AG08395 (cell line): ENCODE measurements at regions not wholly inside any gene's neighbourhood (a gene's known extent, or its start where the extent isn't known, plus 50 kb on each side); places are given as distances from the start of the nearest gene placed in this dataset.
"Not testable (repeated sequence)": the region's sequence is repeated elsewhere in the genome, so short reads cannot be mapped to it uniquely, and the experiment has no call there.

Experiments
- DNase-seq: peaks from one replicate; pipeline ENCODE4 v3.0.0; 2012; ENCODE audit warnings: mixed read lengths, low spot score

DNA sequence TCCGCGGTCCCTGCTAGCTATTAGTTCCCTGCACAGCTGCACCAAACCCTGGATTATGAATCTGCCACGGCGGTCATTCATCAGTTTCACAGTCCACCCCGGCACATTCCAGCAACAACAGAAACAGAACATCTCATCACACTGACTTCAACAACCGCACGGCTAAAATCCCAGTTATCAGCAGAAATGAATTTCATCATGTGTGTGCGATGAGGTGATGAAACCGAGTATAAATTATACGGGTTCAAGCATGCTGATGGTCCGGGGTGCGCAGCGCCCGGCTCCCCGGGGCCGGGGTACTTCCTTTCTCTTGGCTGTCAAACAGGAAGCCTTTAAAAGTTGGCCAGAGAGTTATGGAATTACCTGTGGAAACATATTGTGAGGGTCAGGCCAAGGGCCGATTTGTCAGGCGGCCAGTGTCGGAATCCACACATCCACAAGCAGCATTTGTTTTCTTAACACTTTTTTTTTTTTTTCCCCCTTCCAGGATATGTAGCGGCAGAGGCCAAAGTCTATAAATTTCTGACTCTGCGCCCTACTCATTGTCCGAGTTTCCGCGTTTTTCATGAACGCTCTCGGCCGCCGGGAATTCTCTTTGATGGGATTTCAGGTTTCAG lies 420.9 kb upstream of the MGMT start:
- no peak for DNase-seq

- no peak for DNase-seq
Observed at GRCh38 chr10:129046962-129047361, 420.1 kb upstream of the MGMT start.

DNA sequence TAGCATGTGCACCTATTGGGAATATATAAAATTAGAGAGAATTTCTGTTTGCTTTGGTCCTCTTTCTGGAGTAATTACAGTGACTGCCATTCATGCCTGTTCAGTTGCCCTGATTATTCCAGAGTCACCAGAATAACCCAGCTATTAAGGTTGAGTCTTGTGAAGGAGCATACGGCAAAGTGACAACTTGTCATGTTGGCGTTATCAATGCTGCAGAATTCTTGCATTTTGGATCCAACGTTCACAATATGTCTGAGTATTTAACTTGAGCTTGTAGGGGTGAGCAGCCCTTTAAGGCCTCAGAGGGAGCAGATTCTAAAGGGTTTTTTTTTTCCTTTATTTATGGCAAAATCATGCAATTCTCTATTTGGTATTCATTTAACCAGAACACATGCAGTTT lies 419.4 kb upstream of the MGMT start:
- DNase-seq: no peak

- DNase-seq: no peak
Observed at GRCh38 chr10:129048513-129048912, 418.5 kb upstream of the MGMT start.

DNA sequence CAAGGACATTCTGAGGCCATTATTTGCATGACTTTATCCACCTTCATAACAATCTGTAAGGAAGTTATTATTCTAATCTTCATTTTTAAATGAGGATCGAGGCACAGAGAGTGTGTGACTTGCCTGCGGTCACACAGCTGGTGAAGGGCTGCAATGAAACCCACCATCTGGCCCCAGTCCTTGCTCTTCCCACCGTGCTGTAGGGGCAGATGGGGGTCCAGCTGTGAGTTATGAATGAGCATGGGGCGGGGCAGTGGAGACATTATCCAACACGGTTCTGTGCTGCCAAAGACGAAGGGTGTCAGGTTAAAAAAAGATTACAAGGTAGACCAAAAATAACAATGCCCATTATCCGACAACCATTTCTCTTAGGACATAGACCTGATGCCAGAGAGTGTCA lies 417.5 kb upstream of the MGMT start:
- no peak for DNase-seq

DNA sequence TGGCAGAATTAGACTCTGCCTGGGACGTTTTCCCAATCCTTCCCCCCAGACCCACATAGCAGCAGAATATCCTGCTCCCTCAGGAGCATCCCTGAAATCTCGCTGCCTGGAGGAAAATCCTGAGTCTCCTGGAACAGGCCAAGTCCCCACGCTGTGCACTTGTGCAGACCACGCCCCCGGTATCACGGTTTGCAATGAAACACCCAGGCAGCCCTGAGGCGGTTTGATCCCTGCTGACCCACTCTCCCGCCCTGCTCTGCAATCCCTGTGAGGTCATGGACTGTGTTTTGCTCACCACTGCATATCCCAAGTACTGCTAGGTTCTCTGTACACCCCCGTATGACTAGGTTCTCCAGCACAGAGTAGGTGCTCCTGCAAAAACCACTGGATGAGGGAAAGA lies 411.8 kb upstream of the MGMT start:
- no peak for DNase-seq

DNA sequence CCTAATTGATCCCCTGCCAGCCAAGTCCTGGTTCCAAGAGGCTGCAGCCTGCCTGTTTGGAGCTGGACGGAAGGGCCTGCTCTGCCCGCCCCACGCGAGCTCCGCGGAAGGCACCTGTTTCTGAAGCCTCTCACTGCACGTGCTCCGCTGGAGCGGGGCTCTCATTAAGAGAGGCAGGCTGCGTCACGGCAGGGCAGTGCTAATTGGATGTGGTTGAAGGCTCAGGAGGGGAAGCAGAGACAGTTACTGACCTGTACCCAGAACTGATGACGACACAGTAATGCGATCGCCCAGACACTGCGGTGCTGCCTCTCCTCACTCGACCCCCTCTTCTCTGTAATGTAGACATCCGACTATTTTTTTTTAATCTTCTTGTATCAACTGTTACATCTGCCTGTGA lies 411.1 kb upstream of the MGMT start:
- no peak for DNase-seq

DNA sequence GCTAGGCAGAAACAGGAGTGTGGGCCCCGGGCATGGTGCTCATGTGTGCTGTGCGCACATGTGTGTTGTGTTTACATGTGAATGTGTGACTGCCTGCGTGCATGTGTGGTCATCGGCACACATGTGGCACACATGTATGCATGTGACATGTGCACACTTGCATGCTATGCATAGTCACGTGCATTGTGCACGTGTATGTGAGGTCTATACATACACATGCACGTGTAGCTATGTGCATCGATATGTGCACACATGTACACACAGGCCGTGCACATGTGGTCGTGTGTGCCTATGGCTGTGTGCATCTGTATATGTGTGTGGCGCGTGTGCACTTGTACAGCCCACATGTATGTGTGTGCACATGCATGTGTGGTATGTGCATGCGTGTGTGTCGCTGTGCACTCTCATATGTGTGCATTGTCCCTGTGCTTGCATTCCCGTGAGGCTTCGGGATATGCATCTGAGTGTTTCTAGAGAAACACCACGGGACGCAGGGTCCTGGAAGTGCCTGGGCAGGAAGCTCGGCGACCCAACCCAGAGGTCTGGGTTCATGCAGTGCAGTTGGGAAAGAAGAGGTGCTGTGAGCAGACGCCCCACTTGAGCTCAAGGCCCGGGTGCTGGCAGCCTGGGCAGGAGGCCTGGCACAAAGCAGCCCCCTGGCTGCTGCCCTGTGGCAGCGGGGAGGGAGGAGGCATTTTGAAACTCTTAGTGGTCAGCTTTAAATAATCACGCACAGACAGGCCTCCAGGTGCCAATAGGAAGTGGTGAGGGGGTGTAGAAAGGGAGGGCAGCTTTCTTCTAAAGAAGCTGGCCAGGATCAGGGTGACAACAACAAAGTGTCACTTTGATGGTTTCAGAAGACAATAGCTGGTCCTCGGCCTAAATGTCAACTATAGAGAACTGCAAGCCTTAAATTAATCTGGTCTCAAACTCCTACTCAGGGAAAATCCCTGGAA lies 410.0 kb upstream of the MGMT start:
- no peak for DNase-seq

DNA sequence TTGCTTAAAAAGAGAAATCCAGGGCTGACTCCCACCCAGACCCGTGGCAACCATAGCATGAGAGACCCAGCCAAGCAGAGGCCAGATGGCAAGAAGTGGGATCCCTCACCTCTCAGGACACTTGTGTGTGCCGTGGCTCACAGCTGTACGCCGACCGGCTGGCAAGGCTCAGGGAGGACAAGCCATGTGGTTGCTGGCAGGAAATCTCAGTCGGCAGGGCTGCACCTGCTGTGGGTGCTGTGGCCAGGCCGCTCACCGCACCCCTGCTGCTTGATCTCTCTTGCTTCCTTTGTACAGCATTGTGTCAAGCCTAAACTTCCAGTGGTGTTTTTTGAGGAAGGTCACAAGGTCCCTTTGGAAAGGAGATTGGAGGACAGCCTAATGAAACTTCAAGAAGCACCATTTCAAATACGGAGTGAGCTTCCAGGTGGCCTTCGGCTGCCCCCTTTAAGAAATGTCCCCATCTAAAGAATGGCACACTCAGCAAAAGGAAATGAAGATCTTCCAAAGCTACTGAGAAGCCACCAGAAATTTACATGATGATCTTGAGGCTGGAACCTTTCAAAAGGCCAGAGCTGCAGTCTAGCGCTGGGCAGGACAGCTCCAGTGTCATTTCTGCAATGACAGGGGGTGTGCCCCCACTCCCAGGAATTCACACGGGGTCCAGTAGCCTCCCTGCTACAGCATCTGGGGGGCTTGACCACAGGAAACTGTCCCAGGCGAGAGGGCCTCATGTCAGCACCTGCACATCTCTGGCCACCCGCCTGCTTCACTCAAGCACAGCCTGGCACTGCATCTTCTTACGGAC lies 409.0 kb upstream of the MGMT start:
- no peak for DNase-seq

DNA sequence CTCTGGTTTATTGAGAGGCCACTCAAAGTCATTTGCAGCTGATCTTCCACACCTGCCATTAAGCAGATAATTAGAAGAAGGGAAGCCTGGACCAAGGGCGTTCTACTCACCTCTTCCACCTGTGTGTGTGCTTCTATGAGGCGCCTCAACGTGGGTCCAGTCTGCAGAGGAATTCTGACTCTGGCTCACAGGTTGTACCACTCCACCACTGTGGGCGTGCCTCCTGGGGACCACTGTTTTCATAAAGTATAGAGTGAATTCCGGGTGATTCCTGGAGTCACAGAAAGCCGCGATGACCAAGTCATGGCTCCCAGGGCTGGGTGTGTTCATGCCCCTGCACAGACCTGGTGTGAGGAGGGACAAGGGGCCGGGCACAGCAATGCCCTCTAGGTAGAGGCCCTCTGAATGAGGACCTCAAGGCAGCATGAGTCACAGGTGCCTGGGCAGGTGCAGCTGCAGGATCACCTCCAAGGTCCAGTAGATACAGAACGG lies 408.3 kb upstream of the MGMT start:
- DNase-seq: no peak

DNA sequence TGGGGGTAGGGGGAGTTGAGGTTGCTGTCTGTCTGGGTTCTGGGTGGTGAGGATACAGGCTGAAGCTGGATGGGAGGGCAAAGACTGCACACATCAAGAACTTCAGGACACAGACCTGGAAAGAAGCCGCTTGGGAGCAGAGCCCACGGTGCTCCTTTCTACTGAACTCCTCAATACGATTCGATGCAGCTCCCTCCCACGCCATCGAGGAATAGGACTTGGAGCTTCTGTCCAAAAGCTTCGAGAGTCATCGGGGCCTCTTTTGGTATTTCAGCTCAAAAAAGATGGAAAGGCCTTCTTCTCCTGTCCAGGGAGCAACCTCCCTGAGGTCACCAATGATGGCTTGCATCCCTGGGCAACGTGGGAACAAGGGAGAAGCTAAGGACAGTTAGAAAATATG lies 407.1 kb upstream of the MGMT start:
- no peak for DNase-seq

DNA sequence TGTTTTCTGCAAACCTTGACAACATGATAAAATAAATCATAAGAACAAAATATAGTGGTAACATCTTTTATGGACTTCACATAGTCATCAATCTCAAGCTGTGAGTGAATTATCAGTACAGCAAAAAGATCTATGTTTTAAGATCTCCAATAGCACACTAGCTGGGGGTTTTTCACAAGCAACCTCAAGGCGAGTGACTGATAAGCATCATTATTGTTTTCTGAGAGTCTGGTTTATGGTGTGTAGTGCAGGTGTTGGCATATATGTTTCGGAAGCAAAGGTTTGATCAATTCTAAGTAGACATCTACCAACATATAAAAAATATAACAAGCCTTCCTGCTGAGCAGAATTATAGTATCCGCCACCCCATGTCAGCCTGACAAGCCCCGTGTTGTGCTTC lies 403.8 kb upstream of the MGMT start:
- DNase-seq: no peak

DNA sequence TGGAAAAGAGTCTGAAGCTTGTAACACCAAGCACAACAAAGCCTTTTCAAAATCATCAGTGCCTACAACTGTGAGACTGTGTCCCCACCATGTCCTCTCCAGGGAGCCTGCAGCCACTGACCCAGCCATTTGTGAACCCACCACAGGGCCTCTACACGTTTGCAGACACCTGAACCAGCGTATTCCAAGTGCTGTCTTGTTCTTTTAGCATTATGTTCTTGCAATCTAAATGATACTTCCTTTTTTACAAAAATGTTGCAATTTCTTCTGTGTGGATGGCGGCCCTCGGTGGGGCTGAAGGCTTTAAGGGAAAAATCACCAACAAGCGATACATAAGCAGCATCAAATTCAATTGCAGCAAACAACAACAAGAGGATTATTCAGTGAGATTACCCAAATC lies 403.2 kb upstream of the MGMT start:
- DNase-seq: no peak

DNA sequence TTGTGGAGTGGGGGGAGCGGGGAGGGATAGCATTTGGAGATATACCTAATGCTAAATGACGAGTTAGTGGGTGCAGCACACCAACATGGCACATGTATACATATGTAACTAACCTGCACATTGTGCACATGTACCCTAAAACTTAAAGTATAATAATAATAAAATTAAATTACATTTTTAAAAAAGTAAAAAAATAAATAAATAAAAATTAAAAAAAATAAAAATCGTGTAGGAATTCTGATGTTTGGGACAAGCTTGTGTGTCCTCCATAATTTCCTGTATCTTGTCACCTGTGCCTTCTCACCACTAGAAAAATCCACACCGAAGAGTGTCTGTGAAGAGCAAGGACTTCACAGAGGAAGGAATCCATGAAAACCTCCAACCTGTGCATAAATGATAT lies 400.5 kb upstream of the MGMT start:
- not testable (repeated sequence) for DNase-seq

GRCh38 chr10:129071411-129071810 lies 395.6 kb upstream of the MGMT start:
- not testable (repeated sequence) for DNase-seq

GRCh38 chr10:129074939-129075338 lies 392.1 kb upstream of the MGMT start:
- no peak for DNase-seq

DNA sequence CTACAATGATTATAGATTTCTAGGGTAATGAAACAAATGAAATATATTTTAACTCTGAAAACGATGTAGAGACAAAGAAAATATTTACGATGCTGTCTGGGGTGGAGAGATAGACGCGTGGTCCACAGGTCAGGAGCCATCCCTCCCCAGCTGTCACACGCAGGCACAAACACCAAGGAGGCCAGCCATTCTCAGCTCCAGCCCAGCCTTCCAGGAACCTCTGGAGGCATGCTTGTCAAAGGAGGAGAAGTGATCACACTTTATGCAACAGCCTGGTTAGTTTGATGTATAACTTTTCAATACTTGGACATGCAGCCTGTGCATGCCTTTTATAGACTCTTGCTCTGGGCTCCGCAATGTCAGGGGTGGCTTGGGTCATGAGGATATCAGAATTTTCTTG lies 391.5 kb upstream of the MGMT start:
- no peak for DNase-seq

DNA sequence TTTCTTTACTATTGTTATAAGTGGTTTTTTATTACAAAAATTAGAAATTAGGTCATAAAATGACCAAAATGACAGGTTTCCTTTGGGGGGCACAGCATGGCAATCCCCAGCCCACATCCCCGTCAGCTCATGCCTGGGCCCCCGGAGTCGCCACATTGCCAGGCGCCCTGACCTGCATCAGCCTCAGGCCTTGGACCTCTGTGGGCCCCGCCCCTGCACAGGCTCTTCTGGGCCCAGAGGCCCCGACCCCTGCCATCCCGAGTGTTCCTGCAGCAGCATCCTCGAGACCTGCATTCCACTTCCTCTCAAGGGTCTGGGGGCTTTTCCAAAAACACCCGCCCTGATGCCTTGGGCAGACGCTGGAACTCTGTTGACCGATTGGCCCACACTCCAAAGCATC lies 391.1 kb upstream of the MGMT start:
- no peak for DNase-seq

GRCh38 chr10:129078346-129078745 lies 388.7 kb upstream of the MGMT start:
- DNase-seq: no peak

GRCh38 chr10:129078746-129079145 lies 388.3 kb upstream of the MGMT start:
- no peak for DNase-seq

DNA sequence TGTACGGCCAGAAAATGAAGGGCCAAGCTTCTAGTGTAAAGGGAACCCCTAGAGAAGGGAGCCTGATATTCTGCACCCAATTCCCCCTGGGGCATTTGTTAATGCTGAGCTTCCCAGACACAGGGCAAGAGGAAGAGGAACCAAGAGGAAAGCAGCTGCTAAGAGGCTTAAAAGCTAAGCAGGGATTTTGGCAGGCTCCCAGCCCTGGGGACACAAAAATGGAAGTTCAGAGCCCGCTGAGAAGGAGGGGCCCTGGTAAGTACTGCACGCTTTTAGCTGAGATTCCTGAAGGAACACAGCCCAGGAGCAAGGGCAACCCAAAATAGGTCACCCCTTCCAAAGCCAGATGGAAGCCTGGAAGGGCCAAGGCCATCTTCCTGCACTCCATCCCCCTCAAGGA lies 387.3 kb upstream of the MGMT start:
- DNase-seq: no peak

- no peak for DNase-seq
Observed at GRCh38 chr10:129085811-129086210, 381.2 kb upstream of the MGMT start.

GRCh38 chr10:129089341-129089740 lies 377.7 kb upstream of the MGMT start:
- no peak for DNase-seq
